PC-9 (cell line): ENCODE measurements at regions not wholly inside any gene's neighbourhood (a gene's known extent, or its start where the extent isn't known, plus 50 kb on each side); places are given as distances from the start of the nearest gene placed in this dataset.

Experiments used
- BruUV-seq: library from RNA; stranded (reverse); fragments of 400-500 nt; replicated peaks from 2 replicates; lab custom pipeline; 2021; lab: Mats Ljungman, UMichigan
- CTCF ChIA-PET: fragments of 300-600 bp; sonication (Branson Sonifier 250); formaldehyde crosslinking; loops from one replicate; lab custom pipeline; 2022; ENCODE audit warnings: antibody characterized with exemption; lab: Charles Lee
- POLR2A ChIA-PET: fragments of 300-600 bp; sonication (Branson Sonifier 250); formaldehyde crosslinking; loops from one replicate; lab custom pipeline; 2022; ENCODE audit warnings: antibody characterized with exemption; ENCODE audit not compliant: unreplicated experiment; lab: Charles Lee
- DNase-seq, 2 experiments: peaks; one replicate each; pipeline versions ENCODE4 v3.0.0 to v3.0.0-alpha.2; 2015 to 2022; ENCODE audit warnings: mixed read lengths in 1 of 2
- H2AFZ ChIP-seq: fragments of 200-600 bp; sonication (generic); 2 replicates; pipeline ENCODE4 v1.8.1; 2017; ENCODE audit warnings: antibody characterized with exemption
- H3F3A ChIP-seq: fragments of 200-600 bp; sonication (generic); 2 replicates; pipeline ENCODE4 v1.8.1; 2017; ENCODE audit warnings: antibody characterized with exemption, mild to moderate bottlenecking, low read depth; ENCODE audit not compliant: insufficient read depth
- H3K27ac ChIP-seq: fragments of 200-600 bp; sonication (generic); 2 replicates; pipeline ENCODE4 v1.6.1; 2016; ENCODE audit warnings: mixed run types
- H3K27me3 ChIP-seq: fragments of 200-600 bp; sonication (generic); 2 replicates; pipeline ENCODE4 v1.6.1; 2016; ENCODE audit warnings: low read depth, mixed run types; ENCODE audit not compliant: insufficient read depth
- H3K36me3 ChIP-seq: fragments of 200-600 bp; sonication (generic); 2 replicates; pipeline ENCODE4 v1.6.1; 2016; ENCODE audit warnings: low read depth, mixed run types
- H3K4me1 ChIP-seq: fragments of 200-600 bp; sonication (generic); replicated peaks from 2 replicates; pipeline ENCODE4 v1.6.1; 2016; ENCODE audit warnings: mixed run types; ENCODE audit not compliant: insufficient read depth
- H3K4me2 ChIP-seq: fragments of 200-600 bp; sonication (generic); 2 replicates; pipeline ENCODE4 v1.6.1; 2017; ENCODE audit warnings: mixed run types
- H3K4me3 ChIP-seq: fragments of 200-600 bp; sonication (generic); 2 replicates; pipeline ENCODE4 v1.6.1; 2016; ENCODE audit warnings: mixed run types
- H3K79me2 ChIP-seq: fragments of 200-600 bp; sonication (generic); 2 replicates; pipeline ENCODE4 v1.6.1; 2017; ENCODE audit warnings: low read depth, mixed run types
- H3K9me2 ChIP-seq: fragments of 200-600 bp; sonication (generic); 2 replicates; pipeline ENCODE4 v1.8.1; 2017; ENCODE audit warnings: mild to moderate bottlenecking; ENCODE audit not compliant: insufficient read depth
- H3K9me3 ChIP-seq: fragments of 200-600 bp; sonication (generic); 2 replicates; pipeline ENCODE4 v1.8.1; 2016; ENCODE audit warnings: low read depth; ENCODE audit not compliant: insufficient read depth
- H4K20me1 ChIP-seq: fragments of 200-600 bp; sonication (generic); 2 replicates; pipeline ENCODE4 v1.8.1; 2017; ENCODE audit not compliant: insufficient read depth
- EZH2 ChIP-seq: fragments of 200-600 bp; sonication (generic); IDR thresholded peaks from 2 replicates; pipeline ENCODE4 v1.8.0; 2017; ENCODE audit warnings: antibody characterized with exemption, low read depth
- intact Hi-C: fragments of 100-400 bp; cut with micrococcal nuclease; formaldehyde crosslinking; loops from one replicate; pipeline ENCODE4 v1.10.0; 2022; ENCODE audit not compliant: unreplicated experiment
- TF ChIP-seq, protein P1 (sequence below): fragments of 200-600 bp; sonication (generic); conservative IDR thresholded peaks from 2 replicates; pipeline ENCODE4 v1.6.1; 2017; ENCODE audit warnings: mixed run types, antibody characterized with exemption, mild to moderate bottlenecking, moderate library complexity

GRCh38 chr21:29413683-29414082 lies 115.0 kb downstream of the BACH1 start:
- Histone ChIP-seq H3K79me2 (no peaks in the 10 kb centered on the region), H3K4me3 (no peak overlapping the region), H3K9me3 (no peaks in the 10 kb centered on the region), H3F3A (no peaks in the 10 kb centered on the region), H3K27ac (no peak overlapping the region), H3K9me2 (no peaks in the 10 kb centered on the region), H3K36me3 (no peaks in the 10 kb centered on the region), H4K20me1 (no peaks in the 10 kb centered on the region), H2AFZ (no peak overlapping the region), H3K27me3 (no peaks in the 10 kb centered on the region), H3K4me2 (no peak overlapping the region), H3K4me1 (no peaks in the 10 kb centered on the region)
- TF ChIP-seq, protein P1, sequence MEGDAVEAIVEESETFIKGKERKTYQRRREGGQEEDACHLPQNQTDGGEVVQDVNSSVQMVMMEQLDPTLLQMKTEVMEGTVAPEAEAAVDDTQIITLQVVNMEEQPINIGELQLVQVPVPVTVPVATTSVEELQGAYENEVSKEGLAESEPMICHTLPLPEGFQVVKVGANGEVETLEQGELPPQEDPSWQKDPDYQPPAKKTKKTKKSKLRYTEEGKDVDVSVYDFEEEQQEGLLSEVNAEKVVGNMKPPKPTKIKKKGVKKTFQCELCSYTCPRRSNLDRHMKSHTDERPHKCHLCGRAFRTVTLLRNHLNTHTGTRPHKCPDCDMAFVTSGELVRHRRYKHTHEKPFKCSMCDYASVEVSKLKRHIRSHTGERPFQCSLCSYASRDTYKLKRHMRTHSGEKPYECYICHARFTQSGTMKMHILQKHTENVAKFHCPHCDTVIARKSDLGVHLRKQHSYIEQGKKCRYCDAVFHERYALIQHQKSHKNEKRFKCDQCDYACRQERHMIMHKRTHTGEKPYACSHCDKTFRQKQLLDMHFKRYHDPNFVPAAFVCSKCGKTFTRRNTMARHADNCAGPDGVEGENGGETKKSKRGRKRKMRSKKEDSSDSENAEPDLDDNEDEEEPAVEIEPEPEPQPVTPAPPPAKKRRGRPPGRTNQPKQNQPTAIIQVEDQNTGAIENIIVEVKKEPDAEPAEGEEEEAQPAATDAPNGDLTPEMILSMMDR, result no peak
- no peak for TF ChIP-seq EZH2
- ChIA-PET CTCF (no interaction called here), POLR2A (no interaction called here)
- intact Hi-C loops, result no loop called here
- no TSS peak for BruUV-seq
- DNase-seq, result no peak

- Histone ChIP-seq H3K9me3 (no peaks in the 10 kb centered on the region), H3K4me3 (no peak overlapping the region), H3K4me1 (no peaks in the 10 kb centered on the region), H3F3A (no peaks in the 10 kb centered on the region), H3K9me2 (no peaks in the 10 kb centered on the region), H3K27me3 (no peaks in the 10 kb centered on the region), H3K27ac (no peak overlapping the region), H4K20me1 (no peaks in the 10 kb centered on the region; the same call in 1 of the 2 replicates), H2AFZ (no peak overlapping the region), H3K4me2 (no peak overlapping the region), H3K79me2 (no peaks in the 10 kb centered on the region), H3K36me3 (no peaks in the 10 kb centered on the region)
- TF ChIP-seq, protein P1, result no peak
- TF ChIP-seq EZH2, result no peak
- intact Hi-C loops, result no loop called here
- ChIA-PET POLR2A (no interaction called here), CTCF (no interaction called here)
- no TSS peak for BruUV-seq
- DNase-seq, result no peak
Measured at GRCh38 chr21:29416268-29416667, 117.5 kb downstream of the BACH1 start.

GRCh38 chr21:29418813-29419212 lies 120.1 kb downstream of the BACH1 start:
- no peak overlapping the region for H2AFZ ChIP-seq
- no peaks in the 10 kb centered on the region for H3K79me2 ChIP-seq
- H3K4me2 ChIP-seq, result no peak overlapping the region
- H3K4me1 ChIP-seq, result no peaks in the 10 kb centered on the region
- no peaks in the 10 kb centered on the region for H3K9me2 ChIP-seq
- no peaks in the 10 kb centered on the region for H3K9me3 ChIP-seq
- intact Hi-C loops, result no loop called here
- DNase-seq, result no peak
- no TSS peak for BruUV-seq
- no peak for TF ChIP-seq EZH2
- TF ChIP-seq, protein P1, result no peak
- CTCF ChIA-PET, result no interaction called here
- H3K27ac ChIP-seq, result no peak overlapping the region
- POLR2A ChIA-PET, result no interaction called here
- H3K36me3 ChIP-seq, result no peaks in the 10 kb centered on the region
- H3K27me3 ChIP-seq, result no peaks in the 10 kb centered on the region
- no peaks in the 10 kb centered on the region for H3F3A ChIP-seq
- H4K20me1 ChIP-seq, result no peaks in the 10 kb centered on the region; the same call in 1 of the 2 replicates
- no peak overlapping the region for H3K4me3 ChIP-seq
